ENCODE measurements at regions not wholly inside any gene's neighbourhood (a gene's known extent, or its start where the extent isn't known, plus 50 kb on each side); places are given as distances from the start of the nearest gene placed in this dataset.

- no peak for ATAC-seq
- Histone ChIP-seq H3K9me3 (ENCODE audit: control insufficient read depth, insufficient read depth, low read depth, low read length) (no peaks in the 10 kb centered on the region), H3K4me3 (ENCODE audit: low read depth in 2 of 2, low read length in 2 of 2) (no peak overlapping the region), H3K4me1 (ENCODE audit: control insufficient read depth, insufficient read depth, low read length) (no peaks in the 10 kb centered on the region), H3K27ac (ENCODE audit: low read length) (no peak overlapping the region), H3K36me3 (ENCODE audit: control insufficient read depth, insufficient read depth, low read length) (no peaks in the 10 kb centered on the region), H3K27me3 (ENCODE audit: control insufficient read depth, insufficient read depth, low read length) (no peaks in the 10 kb centered on the region)
- DNase-seq (ENCODE audit: low read depth, low spot score) = no peak
- ChIA-PET POLR2A (no interaction called here), CTCF (no interaction called here)
- intact Hi-C loops (cut with micrococcal nuclease; ENCODE audit: unreplicated experiment) (no loop called here), in situ Hi-C loops (cut with HindIII; ENCODE audit: low pct_unique_long_range_greater_than_20kb, low sequenced_read_pairs) (no loop called here)
- BruUV-seq (replicated peaks) = no TSS peak
- TF ChIP-seq TCF7L2 (IDR thresholded peaks at IDR 0.05; ENCODE audit: low read depth, low read length) (no peak), REST (IDR thresholded peaks at IDR 0.05; ENCODE audit: insufficient read depth in 1 of 2, low read depth in 2 of 2, low read length in 1 of 2) (no peak), SIN3A (IDR thresholded peaks at IDR 0.05; ENCODE audit: borderline replicate concordance, insufficient read depth, low read depth, low read length) (no peak), POLR2AphosphoS5 (IDR thresholded peaks at IDR 0.05; ENCODE audit: low read depth, low read length) (no peak), CTCF (IDR thresholded peaks at IDR 0.05) (no peak)
These were observed 469.4 kb downstream of the INSC start for GRCh38 chr11:15584158-15584557.

GRCh38 chr11:15585602-15586331 lies 471.0 kb downstream of the INSC start:
- DNase-seq (ENCODE audit: low read depth, low spot score) (no peak), ATAC-seq (no peak)
- in situ Hi-C loops (cut with HindIII; ENCODE audit: low pct_unique_long_range_greater_than_20kb, low sequenced_read_pairs) (no loop called here), intact Hi-C loops (cut with micrococcal nuclease; ENCODE audit: unreplicated experiment) (no loop called here)
- no TSS peak for BruUV-seq (replicated peaks)
- POLR2A ChIA-PET = no interaction called here
- Histone ChIP-seq H3K9me3 (ENCODE audit: control insufficient read depth, insufficient read depth, low read depth, low read length) (no peaks in the 10 kb centered on the region), H3K36me3 (ENCODE audit: control insufficient read depth, insufficient read depth, low read length) (no peaks in the 10 kb centered on the region), H3K4me1 (ENCODE audit: control insufficient read depth, insufficient read depth, low read length) (no peaks in the 10 kb centered on the region), H3K27me3 (ENCODE audit: control insufficient read depth, insufficient read depth, low read length) (no peaks in the 10 kb centered on the region), H3K4me3 (ENCODE audit: low read depth in 2 of 2, low read length in 2 of 2) (no peak overlapping the region), H3K27ac (ENCODE audit: low read length) (no peak overlapping the region)
- CTCF ChIA-PET = no interaction called here
- TF ChIP-seq POLR2AphosphoS5 (IDR thresholded peaks at IDR 0.05; ENCODE audit: low read depth, low read length) (no peak), TCF7L2 (IDR thresholded peaks at IDR 0.05; ENCODE audit: low read depth, low read length) (no peak), REST (IDR thresholded peaks at IDR 0.05; ENCODE audit: insufficient read depth in 1 of 2, low read depth in 2 of 2, low read length in 1 of 2) (no peak), SIN3A (IDR thresholded peaks at IDR 0.05; ENCODE audit: borderline replicate concordance, insufficient read depth, low read depth, low read length) (no peak), CTCF (IDR thresholded peaks at IDR 0.05) (no peak)

Measured in Panc1 (cell line).